NCI-H2171 treated with DMSO at 0.1 percent for 48 hours (cell line): ENCODE measurements at regions not wholly inside any gene's neighbourhood (a gene's known extent, or its start where the extent isn't known, plus 50 kb on each side); places are given as distances from the start of the nearest gene placed in this dataset.
A peak's percentile ranks its signal among the peaks of the same experiment; 100 is the strongest.
"Not testable (repeated sequence)": the region's sequence is repeated elsewhere in the genome, so short reads cannot be mapped to it uniquely, and the experiment has no call there.

Experiments used
- DNase-seq: peaks from one replicate; lab custom pipeline; 2025; lab: John Stamatoyannopoulos, UW

- no peak for DNase-seq
Measured at GRCh38 chr7:82624965-82625364, 181.4 kb upstream of the CACNA2D1 start.

GRCh38 chr7:82624337-82624736, 180.8 kb upstream of the CACNA2D1 start:
- DNase-seq, result no peak

- DNase-seq, result peak; percentile 31
Measured at GRCh38 chr7:82623812-82624211, 180.2 kb upstream of the CACNA2D1 start.

GRCh38 chr7:82617156-82617555, 173.6 kb upstream of the CACNA2D1 start:
- no peak for DNase-seq

GRCh38 chr7:82616059-82616728, 172.6 kb upstream of the CACNA2D1 start:
- peak; percentile 20 for DNase-seq

GRCh38 chr7:82615527-82615926, 171.9 kb upstream of the CACNA2D1 start:
- no peak for DNase-seq

GRCh38 chr7:82609746-82610145, 166.2 kb upstream of the CACNA2D1 start:
- DNase-seq, result no peak

- DNase-seq, result peak; percentile 87
Measured at GRCh38 chr7:82605247-82605864, 161.8 kb upstream of the CACNA2D1 start.

- DNase-seq, result no peak
Measured at GRCh38 chr7:82602066-82602465, 158.5 kb upstream of the CACNA2D1 start.

GRCh38 chr7:82600531-82600930, 157.0 kb upstream of the CACNA2D1 start:
- DNase-seq, result peak; percentile 91

GRCh38 chr7:82599895-82600294, 156.3 kb upstream of the CACNA2D1 start:
- DNase-seq, result no peak

GRCh38 chr7:82598958-82599357, 155.4 kb upstream of the CACNA2D1 start:
- no peak for DNase-seq

- not testable (repeated sequence) for DNase-seq
Measured at GRCh38 chr7:82595795-82596194, 152.2 kb upstream of the CACNA2D1 start.

- DNase-seq, result peak; percentile 88
Measured at GRCh38 chr7:82595176-82595575, 151.6 kb upstream of the CACNA2D1 start.

- peak; percentile 68 for DNase-seq
Measured at GRCh38 chr7:82594665-82595064, 151.1 kb upstream of the CACNA2D1 start.

GRCh38 chr7:82593780-82594179, 150.2 kb upstream of the CACNA2D1 start:
- peak; percentile 92 for DNase-seq

GRCh38 chr7:82592416-82592815, 148.8 kb upstream of the CACNA2D1 start:
- no peak for DNase-seq

GRCh38 chr7:82579047-82579446, 135.5 kb upstream of the CACNA2D1 start:
- no peak for DNase-seq

- DNase-seq, result no peak
Measured at GRCh38 chr7:82578430-82578829, 134.9 kb upstream of the CACNA2D1 start.

GRCh38 chr7:82572195-82572880, 128.8 kb upstream of the CACNA2D1 start:
- DNase-seq, result peak; percentile 91

- not testable (repeated sequence) for DNase-seq
Measured at GRCh38 chr7:82571047-82571446, 127.5 kb upstream of the CACNA2D1 start.

- DNase-seq, result no peak
Measured at GRCh38 chr7:82567841-82568240, 124.3 kb upstream of the CACNA2D1 start.

GRCh38 chr7:82567356-82567755, 123.8 kb upstream of the CACNA2D1 start:
- no peak for DNase-seq
